Activated CD4-positive, alpha-beta T cell treated with anti-CD3 and anti-CD28 coated beads for 1 hour (primary cell): ENCODE measurements at regions not wholly inside any gene's neighbourhood (a gene's known extent, or its start where the extent isn't known, plus 50 kb on each side); places are given as distances from the start of the nearest gene placed in this dataset.

Experiments
- DNase-seq: peaks from one replicate; pipeline ENCODE4 v3.0.0-alpha.2; 2020

DNA sequence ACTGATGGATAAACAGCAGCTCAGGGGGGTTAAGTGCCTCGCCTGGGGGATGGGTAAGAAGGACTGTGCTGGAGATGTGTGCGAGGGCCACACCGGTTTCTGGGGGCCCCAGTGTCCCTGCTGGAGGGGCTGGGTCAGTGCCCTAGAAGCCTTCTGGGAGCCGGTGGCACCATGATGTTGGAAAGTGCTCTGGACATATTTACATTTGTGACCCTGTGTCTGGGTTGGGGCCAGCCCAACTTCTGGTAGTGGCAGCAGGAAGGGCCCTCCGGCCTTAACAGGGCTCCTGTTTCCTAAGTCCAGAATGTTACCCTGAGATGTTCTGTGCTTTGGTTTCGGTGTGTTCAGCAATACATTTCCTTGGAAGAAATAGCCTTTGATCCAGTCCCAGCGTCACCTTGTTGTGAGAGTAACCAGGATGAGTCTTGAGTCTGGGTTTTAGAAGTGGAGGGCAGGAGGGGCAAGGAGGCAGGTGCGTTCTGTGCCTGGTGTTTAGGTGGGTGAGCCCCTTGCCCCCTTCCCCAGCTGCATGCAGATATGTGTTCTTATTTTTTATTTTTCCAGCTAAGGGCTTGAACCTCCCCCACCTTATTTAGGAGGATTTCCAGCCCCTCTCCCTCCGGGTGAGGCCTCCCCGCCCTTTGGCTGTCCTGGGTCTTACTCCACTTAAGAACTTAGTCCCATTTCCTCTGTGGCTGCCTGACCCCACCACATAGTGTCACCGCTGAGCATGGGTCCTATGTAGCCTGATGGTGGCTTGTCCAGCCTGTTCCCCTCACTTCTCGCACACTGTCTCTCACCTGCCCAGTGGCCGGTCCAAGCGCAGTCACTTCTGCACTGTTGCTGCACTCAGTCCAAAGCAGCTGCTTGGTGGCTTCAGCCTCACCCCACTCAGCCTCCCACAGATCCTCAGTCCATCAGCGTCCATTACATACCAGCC, 132.7 kb upstream of the HS6ST1 start:
- peak; percentile 4 for DNase-seq

DNA sequence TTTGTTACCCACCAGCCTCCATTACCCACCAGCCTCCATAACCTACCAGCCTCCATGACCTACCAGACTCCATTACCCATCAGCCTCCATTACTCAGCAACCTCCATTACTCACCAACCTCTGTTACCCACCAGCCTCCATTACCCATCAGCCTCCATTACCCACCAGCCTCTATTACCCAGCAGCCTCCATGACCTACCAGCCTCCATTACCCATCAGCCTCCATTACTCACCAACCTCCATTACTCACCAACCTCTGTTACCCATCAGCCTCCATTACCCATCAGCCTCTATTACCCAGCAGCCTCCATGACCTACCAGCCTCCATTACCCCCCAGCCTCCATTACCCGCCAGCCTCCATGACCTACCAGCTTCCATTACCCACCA, 133.3 kb upstream of the HS6ST1 start:
- no peak for DNase-seq

DNA sequence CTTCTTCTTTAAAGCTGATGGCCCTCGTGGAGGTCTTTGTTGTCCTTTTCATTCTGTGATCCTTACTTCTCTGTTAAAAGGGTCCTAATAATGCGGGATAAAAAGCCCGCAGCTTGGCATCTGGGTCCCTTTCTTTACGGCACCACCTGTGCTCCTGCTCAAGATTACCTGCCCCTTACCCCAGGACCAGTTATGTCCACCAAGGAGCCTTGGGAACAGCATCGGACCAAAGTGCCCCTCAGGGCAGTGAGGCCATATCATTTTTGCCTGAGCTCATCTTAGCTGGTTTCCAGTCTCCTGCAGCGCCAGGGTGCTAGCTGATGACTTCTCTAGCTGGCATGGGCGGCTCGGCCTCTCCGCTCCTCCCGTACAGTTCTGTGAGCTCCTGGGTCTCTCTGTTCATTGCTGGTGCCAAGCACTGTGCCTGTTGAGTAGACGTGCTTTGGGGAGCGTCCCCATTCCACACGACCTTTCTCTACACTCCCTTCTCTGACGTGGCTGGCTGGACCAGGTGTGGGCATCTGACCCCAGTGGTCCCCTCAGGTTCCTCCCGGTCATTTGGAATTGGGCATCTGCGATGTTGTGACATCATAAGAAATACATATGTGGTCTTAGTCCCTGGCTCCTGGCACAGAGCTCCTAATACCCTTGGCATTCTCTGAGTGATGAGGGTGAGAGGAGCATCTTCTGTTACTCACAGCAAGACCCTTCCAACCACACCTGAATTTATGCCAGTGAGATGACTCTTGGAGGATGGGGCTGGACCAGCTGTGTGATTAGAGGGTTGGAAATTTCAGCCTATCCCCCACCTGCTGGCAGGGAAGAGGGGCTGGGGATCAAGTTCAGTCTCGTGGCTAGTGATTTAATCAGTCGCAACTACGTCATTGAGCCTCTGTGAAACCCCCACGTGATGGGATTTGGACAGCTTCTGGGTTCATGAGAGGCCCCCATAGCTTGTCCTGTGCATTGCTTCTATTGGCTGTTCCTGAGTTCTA, 134.2 kb upstream of the HS6ST1 start:
- DNase-seq: peak; percentile 1

DNA sequence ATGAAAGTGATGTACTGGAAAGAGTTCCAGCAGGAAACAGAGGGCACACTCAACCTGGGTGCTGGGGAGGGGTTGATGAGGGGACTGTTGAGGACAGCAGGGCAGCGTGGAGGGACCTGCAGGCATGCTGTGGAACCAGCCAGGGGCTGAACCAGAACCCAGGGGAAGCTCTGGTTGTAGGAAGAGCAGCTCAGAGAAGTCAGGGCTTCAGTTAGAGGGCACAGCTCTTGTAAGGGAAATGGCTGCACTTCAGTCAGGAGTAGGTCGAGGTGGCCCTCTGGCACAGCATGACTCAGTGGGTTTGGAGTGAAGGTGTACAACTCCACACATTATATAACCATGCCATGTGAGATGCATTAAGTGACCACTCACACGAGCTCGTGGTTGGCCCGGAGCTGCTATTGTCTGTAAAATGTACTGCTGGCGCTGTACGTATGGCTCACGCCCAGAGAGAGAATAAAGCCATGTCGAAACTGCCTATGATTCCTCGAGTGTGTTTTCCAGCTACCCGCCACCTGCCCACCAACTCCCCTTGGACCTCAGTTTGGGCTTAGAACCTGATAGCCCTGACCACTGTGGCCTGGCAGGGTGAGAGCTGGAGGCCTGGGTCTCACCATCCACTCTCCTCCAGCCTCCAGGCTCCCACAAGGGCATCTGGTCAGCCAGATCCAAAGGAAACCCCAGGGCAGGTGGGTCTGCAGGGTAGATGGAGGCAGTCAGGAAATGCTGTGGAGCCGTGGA, 136.5 kb upstream of the HS6ST1 start:
- no peak for DNase-seq

DNA sequence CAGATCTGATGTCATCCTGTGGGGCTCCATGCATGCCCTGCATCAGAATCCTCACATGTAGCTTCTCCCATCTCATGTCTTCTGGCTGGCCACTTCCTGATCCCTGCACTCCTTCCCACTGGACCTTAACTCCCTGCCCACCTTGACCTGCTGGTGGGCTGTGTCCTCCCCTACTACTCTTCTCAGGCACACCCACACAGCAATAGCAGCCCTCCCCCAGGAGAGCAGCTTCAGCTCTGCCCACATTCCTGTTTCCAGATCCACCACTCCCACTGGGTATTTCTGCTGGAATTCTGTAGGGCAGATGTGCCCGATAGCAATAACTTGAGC, 137.0 kb upstream of the HS6ST1 start:
- DNase-seq: no peak

DNA sequence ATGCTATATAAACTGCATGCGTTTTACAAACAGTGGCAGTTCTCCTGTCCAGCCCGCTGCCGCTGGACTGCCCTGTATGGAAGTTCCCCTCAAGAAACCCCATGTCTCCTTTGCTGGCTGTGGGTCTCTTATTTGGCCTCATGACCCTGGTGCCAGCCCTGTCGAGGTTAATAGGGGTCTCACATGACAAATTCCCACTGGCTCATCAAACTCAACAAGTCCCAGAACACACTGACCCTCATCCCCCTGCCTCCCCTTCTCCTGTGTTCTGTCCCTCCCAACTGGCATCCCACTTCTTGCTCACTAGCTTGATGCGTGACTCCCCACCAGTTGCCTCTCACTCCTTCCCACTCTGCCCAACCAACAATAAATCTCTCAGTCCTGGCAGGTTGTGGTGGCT, 137.6 kb upstream of the HS6ST1 start:
- no peak for DNase-seq

DNA sequence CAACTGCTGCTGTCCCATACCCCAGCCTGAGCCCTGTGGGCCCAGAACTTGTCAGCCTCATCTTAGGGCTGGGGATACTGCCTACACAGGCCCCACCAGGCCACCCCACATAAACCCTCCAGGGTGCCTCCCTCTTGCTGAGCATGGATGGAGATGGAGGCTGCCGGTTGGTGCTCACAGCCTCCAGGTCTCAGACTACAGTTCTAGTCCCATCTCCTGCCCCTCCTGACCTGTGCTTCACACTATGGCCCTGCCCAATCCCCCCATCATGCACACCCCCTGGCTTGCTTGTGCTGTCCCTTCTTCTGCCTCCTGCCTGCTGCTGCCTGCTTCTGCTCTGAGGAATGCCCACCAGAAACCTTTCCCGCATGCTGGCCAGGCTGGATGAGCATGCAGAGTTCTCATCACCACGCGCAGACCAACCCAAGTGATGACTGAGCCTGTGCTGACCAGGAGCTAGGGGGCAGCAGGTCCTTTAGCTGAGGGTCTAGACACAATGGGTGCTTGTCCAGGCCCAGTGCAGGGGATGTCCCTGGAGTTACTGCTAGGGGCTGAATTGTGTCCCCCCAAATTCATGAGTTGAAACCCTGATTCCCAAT, 138.4 kb upstream of the HS6ST1 start:
- DNase-seq: no peak

DNA sequence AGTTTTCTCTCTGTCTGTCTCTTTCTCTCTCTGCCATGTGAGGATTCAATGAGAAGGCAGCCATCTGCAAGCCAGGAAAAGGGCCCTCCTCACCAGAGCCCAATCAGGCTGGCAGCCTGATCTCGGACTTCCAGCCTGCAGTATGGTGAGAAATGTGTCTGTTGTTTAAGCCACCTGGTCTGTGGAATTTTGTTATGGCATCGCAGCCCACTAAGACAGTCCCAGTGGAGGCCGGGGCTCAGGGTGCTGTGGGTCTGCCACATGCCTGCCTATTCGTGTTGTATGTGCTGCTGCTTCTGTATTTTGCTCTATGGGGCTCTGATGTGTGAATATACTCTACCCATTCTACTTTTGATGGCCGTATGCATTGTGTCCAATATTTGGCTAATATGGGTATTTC, 139.0 kb upstream of the HS6ST1 start:
- DNase-seq: no peak

DNA sequence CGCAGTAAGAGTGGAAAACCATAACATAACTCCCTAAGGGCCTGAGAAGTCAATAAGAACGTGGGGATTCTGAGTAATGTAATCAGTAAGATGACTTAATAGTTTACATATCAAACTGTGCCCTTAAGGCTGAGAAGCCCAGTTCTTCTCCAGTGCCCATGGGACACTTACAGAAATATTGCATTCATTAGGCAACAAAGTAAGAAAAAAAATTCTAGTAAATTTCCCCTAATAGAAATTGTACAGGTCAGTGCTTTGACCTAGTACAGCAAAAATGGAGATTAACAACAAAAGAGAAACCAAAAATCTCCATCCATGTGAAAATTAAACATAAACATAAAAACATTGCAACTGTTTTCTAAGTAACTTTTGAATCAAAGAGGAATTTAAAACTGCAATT, 139.8 kb upstream of the HS6ST1 start:
- DNase-seq: no peak

DNA sequence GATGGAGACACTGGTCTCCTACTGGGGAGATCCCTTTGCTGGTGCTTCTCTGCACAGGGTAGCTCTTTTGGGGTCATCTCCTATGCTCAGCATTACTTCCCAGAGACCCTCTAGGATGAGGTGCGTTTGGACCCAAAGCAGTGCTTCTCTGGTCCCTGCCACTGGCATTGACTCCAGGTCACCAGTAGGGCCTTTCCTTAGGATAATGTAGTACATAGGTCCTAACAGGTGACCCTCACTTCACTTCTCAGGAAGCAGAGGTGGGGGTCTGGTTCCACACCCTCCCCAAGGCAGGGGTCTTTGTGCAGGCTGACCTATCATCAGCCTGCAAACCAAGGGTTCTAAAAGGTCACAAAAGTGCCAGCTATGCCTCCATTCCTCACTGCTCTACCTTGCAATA, 145.8 kb upstream of the HS6ST1 start:
- DNase-seq: no peak

DNA sequence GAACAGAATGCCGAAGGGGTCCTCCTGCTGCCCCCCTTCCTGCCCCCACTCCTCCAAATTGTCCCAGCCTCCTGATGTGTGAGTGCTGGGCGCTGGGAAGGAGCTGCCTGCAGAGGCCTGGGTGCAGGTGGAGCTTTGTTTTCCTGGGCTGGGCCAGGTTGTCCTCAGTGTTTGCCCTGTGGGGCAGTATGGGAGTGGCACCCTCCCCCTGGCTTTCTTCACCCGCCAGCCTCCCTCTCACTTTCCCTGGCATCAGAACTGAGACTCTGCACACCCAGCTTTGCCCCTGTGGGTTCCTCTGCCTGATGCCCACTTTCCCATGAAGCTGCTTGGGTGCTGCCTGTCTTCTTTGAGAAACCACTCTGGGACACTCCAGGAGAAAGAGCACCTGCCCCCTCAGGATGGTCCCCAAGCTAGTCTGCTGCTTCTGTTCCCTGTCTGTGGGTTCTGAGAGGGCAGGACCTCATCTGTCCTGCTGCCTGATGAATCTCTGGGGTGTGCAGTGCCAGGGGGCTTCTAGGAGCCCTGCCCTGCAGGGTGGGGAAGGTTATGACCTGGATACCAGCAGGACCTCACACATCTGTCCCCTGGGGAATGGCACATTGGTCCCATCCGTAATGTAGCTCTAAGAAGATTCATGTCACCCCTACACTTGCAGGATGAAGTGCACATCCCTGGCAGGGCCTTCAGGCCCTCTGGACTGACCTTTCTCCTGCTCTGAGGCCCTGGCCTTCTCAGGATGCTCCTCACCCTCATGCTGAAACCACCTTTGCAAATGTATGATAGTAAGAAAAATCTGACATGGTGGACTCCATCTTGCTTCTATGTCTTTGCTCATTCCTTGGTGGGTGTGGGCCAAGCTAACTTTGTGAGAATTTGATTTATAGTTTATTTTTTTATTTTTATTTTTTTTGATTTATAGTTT, 146.8 kb upstream of the HS6ST1 start:
- no peak for DNase-seq

DNA sequence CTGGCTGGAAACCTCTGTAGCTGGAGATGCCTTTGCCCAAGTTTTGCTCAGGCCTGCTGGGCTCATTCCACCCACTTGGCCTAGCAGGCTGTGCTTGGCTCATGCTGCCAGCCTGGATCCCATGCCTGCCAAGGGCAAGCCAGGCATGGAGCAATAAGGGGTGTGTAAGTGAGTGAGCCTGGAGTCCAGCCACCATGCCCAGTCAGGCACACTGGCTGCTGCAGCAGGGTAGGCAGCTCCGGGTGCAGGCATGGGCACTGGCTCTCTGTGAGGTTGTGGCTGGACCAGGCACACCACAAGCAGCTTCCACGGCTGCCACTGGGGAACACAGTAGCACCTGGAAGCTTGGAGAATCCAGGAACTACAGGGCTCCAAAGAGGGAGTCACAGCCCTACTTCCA, 147.7 kb upstream of the HS6ST1 start:
- DNase-seq: no peak

DNA sequence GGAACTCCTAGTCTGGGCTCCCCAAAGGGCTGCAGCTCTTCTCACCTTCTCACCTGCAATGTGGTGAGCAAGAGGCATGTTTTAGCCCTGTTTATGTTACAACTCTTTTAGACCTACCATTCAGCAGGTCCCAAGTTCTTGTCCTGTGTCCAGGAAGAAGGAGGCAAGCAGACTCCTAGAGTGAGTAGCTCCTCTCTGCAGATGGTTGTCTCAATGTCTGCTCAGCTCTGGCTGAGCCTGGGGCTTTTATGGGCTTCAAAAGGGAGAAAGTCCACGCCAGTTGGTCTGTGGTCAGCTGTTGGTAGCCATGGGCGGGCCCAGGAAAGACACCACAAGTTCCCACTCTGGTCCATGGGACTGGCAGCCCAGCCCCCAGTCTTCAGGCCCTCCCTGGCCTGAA, 148.1 kb upstream of the HS6ST1 start:
- DNase-seq: no peak

DNA sequence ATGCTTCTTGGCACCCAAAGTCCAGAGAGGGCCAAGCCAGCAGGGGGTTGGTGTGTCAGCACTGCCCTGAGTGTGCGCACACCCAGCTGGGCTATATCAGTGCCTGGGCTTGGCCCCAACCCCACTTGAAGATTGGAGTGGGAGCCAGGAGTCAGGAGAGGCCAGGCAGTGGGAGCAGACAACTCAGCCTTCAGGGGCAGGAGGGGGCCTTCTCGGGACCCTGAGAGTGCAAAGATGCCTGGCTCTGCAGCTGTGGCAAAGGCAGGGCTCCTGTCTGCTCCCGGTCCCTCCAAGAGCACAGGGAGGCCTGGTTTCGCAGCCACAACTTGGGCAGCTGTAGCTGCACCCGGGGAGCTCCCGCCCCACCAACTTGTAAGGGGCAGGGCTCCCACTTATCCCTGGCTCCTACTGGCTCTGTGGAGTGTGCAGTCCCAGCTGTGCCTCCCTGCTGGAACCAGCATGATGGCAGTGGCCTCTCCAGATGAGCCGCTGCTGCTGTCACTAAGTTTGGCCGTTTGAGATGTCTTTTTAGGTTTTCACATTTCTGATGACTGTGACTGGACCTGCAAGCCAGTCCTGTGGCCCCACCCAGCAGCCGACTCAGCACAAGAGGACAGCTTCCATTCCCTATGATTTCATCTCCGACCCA, 148.8 kb upstream of the HS6ST1 start:
- DNase-seq: no peak

DNA sequence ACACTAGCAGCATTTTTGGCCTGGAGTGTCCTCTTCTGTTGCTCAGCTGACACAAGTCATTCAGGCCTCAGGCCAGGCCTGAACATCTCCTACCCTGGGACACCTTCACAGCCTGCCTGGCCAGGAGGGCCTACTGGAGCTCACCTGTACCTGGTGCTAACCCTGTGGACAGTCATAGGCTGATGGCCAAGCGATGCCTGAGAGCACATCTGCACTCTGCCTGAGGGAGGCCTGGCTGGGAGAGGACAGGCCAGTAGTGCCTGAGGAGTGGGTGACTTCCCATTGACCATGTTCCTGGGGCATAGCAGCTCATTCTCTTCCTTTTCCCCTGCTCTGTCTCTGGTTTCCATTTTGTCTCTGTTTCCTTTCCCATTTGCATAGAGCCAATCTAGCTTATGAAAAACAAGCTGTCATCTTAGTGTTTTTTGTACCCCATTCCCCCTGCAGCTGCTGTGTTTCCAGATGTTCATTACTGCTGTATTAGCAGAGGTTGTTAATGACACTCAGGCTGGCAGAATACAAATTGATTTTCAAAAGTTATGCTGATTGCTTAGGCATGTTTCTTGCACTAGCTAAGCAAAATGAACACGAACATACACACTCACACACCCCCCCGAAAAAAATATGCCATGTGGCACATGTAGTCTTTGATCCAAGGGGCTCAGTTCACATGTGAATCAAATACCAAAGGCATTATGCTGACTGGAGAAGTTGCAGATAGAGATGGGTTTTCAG, 149.7 kb upstream of the HS6ST1 start:
- DNase-seq: no peak

DNA sequence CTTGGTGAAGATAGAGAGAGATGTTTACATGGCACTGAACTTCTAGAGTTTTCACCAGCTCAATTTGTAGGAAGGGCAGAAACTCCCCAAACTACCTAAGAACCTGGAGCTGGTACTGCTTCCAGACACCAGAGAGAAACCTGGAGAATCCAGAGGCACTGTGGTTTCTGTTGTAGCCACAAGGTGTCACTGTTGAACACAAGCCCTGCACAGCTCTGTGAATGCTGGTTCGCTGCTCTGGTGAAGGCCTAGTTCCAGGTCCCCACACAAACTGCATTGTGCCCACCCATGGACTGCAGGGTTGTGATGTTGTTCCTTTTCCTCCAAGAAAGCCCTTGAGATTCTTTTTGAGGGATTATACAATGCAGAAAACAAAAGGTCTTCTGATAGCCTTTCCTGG, 150.5 kb upstream of the HS6ST1 start:
- no peak for DNase-seq

DNA sequence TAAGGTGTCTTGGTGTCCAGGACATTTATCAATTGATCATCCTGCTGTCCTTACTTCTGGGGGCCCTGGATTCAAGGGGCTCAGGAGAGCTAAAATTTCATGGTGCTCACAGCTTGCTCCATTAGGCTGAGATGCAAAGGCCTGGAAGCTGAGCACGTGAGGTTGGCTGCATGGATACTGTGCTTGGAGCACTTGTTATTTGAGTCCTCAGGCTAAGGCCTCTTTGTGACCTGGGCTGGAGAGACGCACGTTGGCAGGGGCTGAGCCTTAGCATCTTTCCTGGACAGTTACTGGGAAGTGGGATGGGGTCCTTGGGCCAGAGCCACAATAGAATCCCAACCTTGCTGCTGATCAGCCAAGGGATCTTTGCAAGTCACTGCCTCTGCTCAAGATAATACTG, 151.2 kb upstream of the HS6ST1 start:
- DNase-seq: no peak

DNA sequence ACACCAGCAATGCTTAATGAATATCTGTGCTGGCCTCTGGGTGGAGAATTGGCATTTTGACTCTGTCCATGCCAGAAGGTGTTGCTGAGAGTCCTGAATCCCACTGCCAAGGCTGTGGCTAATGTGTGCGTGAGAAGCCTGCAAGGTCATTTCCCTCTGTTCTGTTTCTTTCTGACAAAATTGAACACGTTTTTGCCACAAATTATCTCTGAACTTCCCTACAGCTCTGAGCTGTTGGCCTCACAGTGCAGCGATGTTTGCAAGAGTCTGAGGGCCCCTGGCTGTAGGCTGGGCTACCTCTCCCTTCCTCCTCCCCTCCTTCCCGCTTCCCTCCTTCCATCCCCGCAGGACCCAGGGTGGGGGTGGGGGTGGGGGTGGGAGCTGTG, 154.1 kb upstream of the HS6ST1 start:
- no peak for DNase-seq

DNA sequence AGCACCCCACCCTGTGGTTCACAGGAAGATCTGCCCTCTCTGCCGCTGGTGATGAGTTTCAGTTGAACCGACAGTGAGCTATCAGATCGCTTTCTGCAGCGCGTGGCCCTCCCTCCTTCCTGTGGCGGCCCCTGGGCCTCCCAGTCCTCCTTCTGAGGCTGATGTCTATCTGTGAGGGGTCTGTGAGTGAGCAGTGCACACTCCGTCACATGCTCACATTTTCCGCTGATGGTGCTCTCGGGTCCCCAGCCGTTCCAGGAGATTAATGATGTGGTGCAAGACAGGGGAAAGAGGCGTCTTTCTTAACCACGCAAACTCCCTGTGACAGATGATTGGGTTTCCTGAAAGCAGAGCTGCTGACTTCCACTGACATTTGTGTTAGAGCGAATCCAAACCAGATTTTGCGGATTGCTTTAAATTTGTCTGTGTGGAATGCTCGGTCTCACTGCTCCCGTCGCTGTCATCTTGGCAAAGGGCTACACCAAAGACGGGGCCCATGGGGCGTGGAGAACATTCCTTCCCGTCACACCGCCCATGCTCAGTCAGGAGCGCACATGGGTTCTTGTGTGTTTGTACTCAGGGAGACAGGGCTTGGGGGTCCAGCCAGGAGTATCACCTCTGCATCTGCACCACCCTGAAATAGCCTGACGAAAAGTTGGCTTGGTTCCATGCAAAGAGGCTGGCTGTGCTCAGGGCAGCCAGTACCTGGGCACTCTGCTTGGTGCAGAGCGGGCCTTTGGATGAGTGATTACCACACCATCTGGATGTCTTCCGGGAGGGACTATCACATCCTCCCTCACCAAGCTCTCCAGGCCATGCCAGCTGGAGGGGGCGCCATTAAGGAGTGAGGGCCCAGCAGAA, 154.7 kb upstream of the HS6ST1 start:
- DNase-seq: no peak
